IMR-90 (cell line): ENCODE measurements at regions not wholly inside any gene's neighbourhood (a gene's known extent, or its start where the extent isn't known, plus 50 kb on each side); places are given as distances from the start of the nearest gene placed in this dataset.

Experiments
- ATAC-seq: fragments of 200-7000 bp; cut with Tn5 transposase; 2 replicates; pipeline ENCODE4 v1.9.1; 2020; ENCODE audit warnings: low read depth, mild to moderate bottlenecking, moderate library complexity
- BruUV-seq: library from RNA; stranded (reverse); fragments of 400-500 nt; replicated peaks from 2 replicates; lab custom pipeline; 2021; lab: Mats Ljungman, UMichigan
- CTCF ChIA-PET: fragments of 300-600 bp; formaldehyde crosslinking; extraction: SDS; loops from one replicate; lab custom pipeline; 2021; ENCODE audit warnings: antibody characterized with exemption; lab: Yijun Ruan, JAX
- POLR2A ChIA-PET: fragments of 300-600 bp; sonication (Branson Sonifier 250); formaldehyde crosslinking; loops from one replicate; lab custom pipeline; 2022; ENCODE audit warnings: antibody characterized with exemption; ENCODE audit not compliant: unreplicated experiment; lab: Charles Lee
- DNase-seq: peaks from one replicate; pipeline ENCODE4 v3.0.0; 2013
- H2AFZ ChIP-seq: replicated peaks from 2 replicates; pipeline ENCODE3; 2013; ENCODE audit warnings: low read length, mild to moderate bottlenecking; ENCODE audit not compliant: poor library complexity
- H2AK5ac ChIP-seq: 2 replicates; pipeline ENCODE4 v1.6.1; 2013; ENCODE audit warnings: low read depth, low read length, inconsistent platforms
- H2AK9ac ChIP-seq: replicated peaks from 2 replicates; pipeline ENCODE3; 2013; ENCODE audit warnings: mild to moderate bottlenecking, low read depth, low read length, moderate library complexity; ENCODE audit not compliant: poor library complexity
- H2BK120ac ChIP-seq: 2 replicates; pipeline ENCODE4 v1.6.1; 2013; ENCODE audit warnings: low read depth, low read length, inconsistent platforms
- H2BK15ac ChIP-seq: 3 replicates; pipeline ENCODE4 v1.6.1; 2013; ENCODE audit warnings: low read depth, low read length, inconsistent platforms
- H2BK20ac ChIP-seq: 2 replicates; pipeline ENCODE4 v1.6.1; 2013; ENCODE audit warnings: low read depth, mild to moderate bottlenecking, inconsistent platforms, low read length, moderate library complexity
- H2BK5ac ChIP-seq: 2 replicates; pipeline ENCODE4 v1.6.1; 2013; ENCODE audit warnings: mild to moderate bottlenecking, low read depth, low read length, inconsistent platforms; ENCODE audit not compliant: poor library complexity, severe bottlenecking
- H3K14ac ChIP-seq: replicated peaks from 2 replicates; pipeline ENCODE4 v1.6.1; 2013; ENCODE audit warnings: low read depth, low read length, inconsistent platforms
- H3K18ac ChIP-seq: 2 replicates; pipeline ENCODE4 v1.6.1; 2013; ENCODE audit warnings: low read depth, low read length, control low read depth
- H3K23ac ChIP-seq: 2 replicates; pipeline ENCODE4 v1.6.1; 2013; ENCODE audit warnings: low read depth, low read length, inconsistent platforms
- H3K27ac ChIP-seq: 2 replicates; pipeline ENCODE4 v1.5.1; 2013; ENCODE audit warnings: mild to moderate bottlenecking, control low read depth, low read length; ENCODE audit not compliant: insufficient read depth
- H3K27me3 ChIP-seq: 2 replicates; pipeline ENCODE4 v1.6.1; 2013; ENCODE audit warnings: low read length; ENCODE audit not compliant: control insufficient read depth, insufficient read depth
- H3K36me3 ChIP-seq: 2 replicates; pipeline ENCODE4 v1.6.1; 2013; ENCODE audit warnings: low read length, mixed read lengths; ENCODE audit not compliant: control insufficient read depth, insufficient read depth
- H3K4ac ChIP-seq: 2 replicates; pipeline ENCODE4 v1.6.1; 2013; ENCODE audit warnings: low read depth, low read length, inconsistent platforms
- H3K4me1 ChIP-seq: 2 replicates; pipeline ENCODE4 v1.6.1; 2013; ENCODE audit warnings: low read length, mixed read lengths; ENCODE audit not compliant: control insufficient read depth, insufficient read depth
- H3K4me2 ChIP-seq: 2 replicates; pipeline ENCODE4 v1.6.1; 2013; ENCODE audit warnings: low read depth, mild to moderate bottlenecking, control low read depth, low read length, moderate library complexity
- H3K4me3 ChIP-seq: 2 replicates; pipeline ENCODE4 v1.5.1; 2013; ENCODE audit warnings: low read depth, mild to moderate bottlenecking, control low read depth, low read length, moderate library complexity; ENCODE audit not compliant: insufficient read depth
- H3K56ac ChIP-seq: 2 replicates; pipeline ENCODE4 v1.6.1; 2013; ENCODE audit warnings: low read length, inconsistent platforms; ENCODE audit not compliant: insufficient read depth; ENCODE audit errors: extremely low read depth
- H3K79me1 ChIP-seq, 2 experiments: 2 replicates each; pipeline ENCODE4 v1.6.1; 2013; ENCODE audit warnings: low read length in 2 of 2, inconsistent platforms in 1 of 2, low read depth in 1 of 2
- H3K9ac ChIP-seq: 2 replicates; pipeline ENCODE4 v1.6.1; 2013; ENCODE audit warnings: low read depth, low read length, control low read depth
- H3K9me1 ChIP-seq: 2 replicates; pipeline ENCODE4 v1.6.1; 2013; ENCODE audit warnings: low read length, inconsistent platforms; ENCODE audit not compliant: insufficient read depth
- H3K9me3 ChIP-seq: 2 replicates; pipeline ENCODE4 v1.6.1; 2013; ENCODE audit warnings: low read length; ENCODE audit not compliant: control insufficient read depth, insufficient read depth
- H4K20me1 ChIP-seq: 2 replicates; pipeline ENCODE4 v1.6.1; 2013; ENCODE audit warnings: low read length, inconsistent platforms; ENCODE audit not compliant: insufficient read depth
- H4K5ac ChIP-seq: 2 replicates; pipeline ENCODE4 v1.6.1; 2013; ENCODE audit warnings: mild to moderate bottlenecking, low read depth, low read length, control low read depth
- H4K8ac ChIP-seq, 2 experiments: 2 replicates each; pipeline ENCODE4 v1.6.1; 2013; ENCODE audit warnings: low read depth in 2 of 2, low read length in 2 of 2, control low read depth in 1 of 2, inconsistent platforms in 1 of 2
- H4K91ac ChIP-seq: 2 replicates; pipeline ENCODE4 v1.6.1; 2013; ENCODE audit warnings: low read depth, low read length, inconsistent platforms; ENCODE audit not compliant: insufficient read depth
- BHLHE40 ChIP-seq: fragments of 150-350 bp; IDR thresholded peaks from 2 replicates; pipeline ENCODE4 v1.6.1; 2016; ENCODE audit warnings: mild to moderate bottlenecking, low read depth, low read length
- CEBPB ChIP-seq: IDR thresholded peaks from 2 replicates; pipeline ENCODE4 v1.6.1; 2012; ENCODE audit warnings: low read depth, low read length, improper control_type of control experiment
- CHD1 ChIP-seq: IDR thresholded peaks from 2 replicates; pipeline ENCODE4 v1.6.1; 2012; ENCODE audit warnings: low read depth, low read length, improper control_type of control experiment
- CTCF ChIP-seq: conservative IDR thresholded peaks from 2 replicates; pipeline ENCODE4 v1.5.1; 2012; ENCODE audit warnings: mild to moderate bottlenecking, low read depth, low read length, improper control_type of control experiment
- ELK1 ChIP-seq: fragments of 150-350 bp; IDR thresholded peaks from 2 replicates; pipeline ENCODE4 v1.6.1; 2016; ENCODE audit warnings: low read depth, mild to moderate bottlenecking, low read length, moderate library complexity, borderline replicate concordance
- FOS ChIP-seq: fragments of 150-350 bp; IDR thresholded peaks from 2 replicates; pipeline ENCODE4 v1.6.1; 2016; ENCODE audit warnings: low read depth, low read length
- MAFK ChIP-seq: IDR thresholded peaks from 2 replicates; pipeline ENCODE4 v1.6.1; 2012; ENCODE audit warnings: low read depth, low read length, improper control_type of control experiment
- MAZ ChIP-seq: IDR thresholded peaks from 2 replicates; pipeline ENCODE4 v1.6.1; 2012; ENCODE audit warnings: low read depth, mild to moderate bottlenecking, low read length, improper control_type of control experiment, moderate library complexity, borderline replicate concordance
- MXI1 ChIP-seq: IDR thresholded peaks from 2 replicates; pipeline ENCODE4 v1.6.1; 2012; ENCODE audit warnings: low read depth, mild to moderate bottlenecking, low read length, moderate library complexity, borderline replicate concordance
- NFE2L2 ChIP-seq: fragments of 150-350 bp; IDR thresholded peaks from 2 replicates; pipeline ENCODE4 v1.6.1; 2016; ENCODE audit warnings: low read depth, mild to moderate bottlenecking, low read length
- POLR2A ChIP-seq: IDR thresholded peaks from 2 replicates; pipeline ENCODE4 v1.6.1; 2012; ENCODE audit warnings: mild to moderate bottlenecking, low read depth, low read length
- RAD21 ChIP-seq: IDR thresholded peaks from 2 replicates; pipeline ENCODE4 v1.6.1; 2012; ENCODE audit warnings: low read length, improper control_type of control experiment
- RCOR1 ChIP-seq: IDR thresholded peaks from 2 replicates; pipeline ENCODE4 v1.6.1; 2012; ENCODE audit warnings: mild to moderate bottlenecking, low read length, improper control_type of control experiment; ENCODE audit not compliant: insufficient replicate concordance
- RFX5 ChIP-seq: IDR thresholded peaks from 2 replicates; pipeline ENCODE4 v1.8.0; 2012; ENCODE audit warnings: low read depth, mild to moderate bottlenecking, low read length, moderate library complexity
- SMC3 ChIP-seq: fragments of 150-350 bp; IDR thresholded peaks from 2 replicates; pipeline ENCODE4 v1.6.1; 2016; ENCODE audit warnings: low read depth, mild to moderate bottlenecking, antibody characterized with exemption, low read length, moderate library complexity
- WGBS, 2 experiments: methylation state at CpG; one replicate each; pipeline versions ENCODE4 v1.1.5 to v1.1.7; 2013; ENCODE audit warnings: missing lambda C conversion rate in 2 of 2; ENCODE audit not compliant: insufficient read length in 1 of 2; ENCODE audit errors: extremely low coverage in 2 of 2; 5-methylcytosine and 5-hydroxymethylcytosine counted together
- dilution Hi-C: fragments of 300-500 bp; cut with HindIII; formaldehyde crosslinking; loops from one replicate; pipeline ENCODE4 v1.14.3; 2018; ENCODE audit warnings: low sequenced_read_pairs; ENCODE audit not compliant: unreplicated experiment
- in situ Hi-C: fragments of 300-500 bp; cut with MboI; formaldehyde crosslinking; loops from 3 replicates; pipeline ENCODE4 v1.14.3; 2019; ENCODE audit warnings: low sequenced_read_pairs, inconsistent platforms, mixed read lengths
- intact Hi-C: fragments of 100-400 bp; cut with micrococcal nuclease; formaldehyde crosslinking; loops from 2 replicates; pipeline ENCODE4 v1.10.0; 2022

- Histone ChIP-seq H3K79me1 (no peaks in the 10 kb centered on the region), H2AFZ (no peak overlapping the region), H4K8ac (no peak overlapping the region), H2BK120ac (no peak overlapping the region), H2BK5ac (no peak overlapping the region), H3K27ac (no peak overlapping the region), H3K56ac (no peak overlapping the region), H3K14ac (no peak overlapping the region), H3K23ac (no peak overlapping the region), H3K4me2 (no peak overlapping the region), H3K4me1 (peaks cover 2% of the 10 kb centered on the region; the same call in 1 of the 2 replicates), H3K4me3 (no peak overlapping the region), H4K20me1 (no peaks in the 10 kb centered on the region), H3K4ac (no peak overlapping the region), H2BK15ac (no peak overlapping the region), H3K9me1 (no peaks in the 10 kb centered on the region), H3K18ac (no peak overlapping the region), H2AK5ac (no peak overlapping the region), H3K36me3 (no peaks in the 10 kb centered on the region), H3K27me3 (peaks cover 1% of the 10 kb centered on the region; the same call in 1 of the 2 replicates), H4K5ac (no peak overlapping the region), H2AK9ac (no peak overlapping the region), H3K9me3 (no peaks in the 10 kb centered on the region), H2BK20ac (no peak overlapping the region), H4K91ac (no peak overlapping the region), H3K9ac (no peak overlapping the region)
- in situ Hi-C loops (no loop called here), dilution Hi-C loops (no loop called here), intact Hi-C loops (no loop called here)
- ChIA-PET CTCF (no interaction called here), POLR2A (no interaction called here)
- TF ChIP-seq CEBPB = no peak
- TF ChIP-seq MXI1 = no peak
- no peak for TF ChIP-seq MAZ
- no peak for TF ChIP-seq NFE2L2
- no peak for TF ChIP-seq ELK1
- no peak for TF ChIP-seq RAD21
- TF ChIP-seq RCOR1 = no peak
- no peak for TF ChIP-seq CTCF
- no peak for TF ChIP-seq RFX5
- TF ChIP-seq SMC3 = no peak
- TF ChIP-seq POLR2A = no peak
- no peak for TF ChIP-seq MAFK
- TF ChIP-seq FOS = no peak
- no peak for TF ChIP-seq CHD1
- no peak for TF ChIP-seq BHLHE40
- no TSS peak for BruUV-seq
- ATAC-seq = no peak
- no CpG with 5 or more reads among the region's 3 CpGs for WGBS, 2 experiments
- no peak for DNase-seq
These were observed 830.4 kb upstream of the ZNF608 start for GRCh38 chr5:125576822-125577221.
